NCI-H226 (cell line): ENCODE measurements at regions not wholly inside any gene's neighbourhood (a gene's known extent, or its start where the extent isn't known, plus 50 kb on each side); places are given as distances from the start of the nearest gene placed in this dataset.

Experiments
- DNase-seq: peaks from one replicate; pipeline ENCODE4 v3.0.0-alpha.2; 2015

DNA sequence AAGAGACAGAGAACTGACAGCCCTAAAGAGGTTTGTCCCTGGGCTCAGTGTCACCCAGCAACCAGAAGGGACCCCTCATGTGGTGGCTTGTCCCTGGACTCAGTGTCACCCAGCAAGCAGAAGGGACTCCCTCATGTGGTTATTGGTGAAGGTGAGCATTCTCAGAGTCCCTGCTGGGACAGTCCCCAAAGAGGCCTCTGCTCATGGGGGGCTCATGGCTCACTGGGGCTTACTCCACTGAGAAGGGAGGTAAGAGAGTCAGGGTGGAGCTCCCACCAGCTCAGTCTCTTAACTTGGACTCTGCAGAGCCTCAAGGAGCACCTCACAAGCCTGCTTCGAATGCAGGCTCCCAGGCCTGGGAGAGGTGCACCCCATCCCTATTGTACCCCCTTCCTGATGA lies 145.2 kb upstream of the COPS8 start:
- no peak for DNase-seq

DNA sequence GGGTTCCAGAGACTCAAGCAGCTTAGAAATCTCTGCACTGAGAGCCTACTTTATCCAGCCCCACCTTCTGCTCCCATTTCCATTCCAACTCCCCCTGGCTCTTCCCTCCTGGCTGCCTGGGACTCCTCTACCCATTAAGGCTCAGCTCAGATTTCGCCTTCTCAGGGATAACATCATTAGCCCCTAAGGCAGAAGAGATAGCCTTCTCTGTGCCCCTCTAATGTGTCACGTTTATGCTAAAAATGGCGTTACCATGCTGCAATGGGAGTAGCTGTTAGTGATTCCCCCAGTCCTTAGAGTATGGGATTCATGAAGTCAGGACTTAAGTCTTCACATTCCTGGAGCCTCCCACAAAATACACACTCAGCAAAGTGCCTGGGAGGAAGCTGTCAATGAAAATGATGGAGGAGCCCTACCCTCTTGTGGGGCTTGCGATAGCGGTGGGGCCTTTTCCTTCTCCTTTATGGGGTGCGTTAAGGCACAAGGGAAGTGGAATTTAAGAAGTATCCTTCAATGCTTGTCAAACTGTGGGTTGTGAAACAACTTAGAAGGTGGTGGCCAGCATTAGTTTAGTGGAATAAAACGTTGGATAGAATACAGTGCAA lies 144.7 kb upstream of the COPS8 start:
- no peak for DNase-seq

DNA sequence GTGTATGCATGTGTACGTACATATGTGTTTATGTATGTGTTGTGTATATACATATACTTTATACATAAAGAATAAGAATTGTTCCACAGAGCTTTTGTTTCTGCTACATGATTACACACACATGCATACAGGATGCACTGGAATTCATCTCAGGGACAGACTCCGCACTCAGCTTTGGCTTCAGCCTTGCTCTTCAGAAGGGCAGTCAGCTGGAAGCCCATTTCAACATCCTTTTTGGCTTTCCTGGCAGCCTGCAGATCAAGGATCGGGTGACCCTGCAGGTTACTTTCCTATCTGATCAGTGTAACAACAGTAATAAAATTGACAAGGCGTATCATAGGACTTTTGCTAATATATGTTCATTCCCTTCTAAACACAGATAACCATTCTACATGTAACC lies 144.1 kb upstream of the COPS8 start:
- DNase-seq, result no peak

DNA sequence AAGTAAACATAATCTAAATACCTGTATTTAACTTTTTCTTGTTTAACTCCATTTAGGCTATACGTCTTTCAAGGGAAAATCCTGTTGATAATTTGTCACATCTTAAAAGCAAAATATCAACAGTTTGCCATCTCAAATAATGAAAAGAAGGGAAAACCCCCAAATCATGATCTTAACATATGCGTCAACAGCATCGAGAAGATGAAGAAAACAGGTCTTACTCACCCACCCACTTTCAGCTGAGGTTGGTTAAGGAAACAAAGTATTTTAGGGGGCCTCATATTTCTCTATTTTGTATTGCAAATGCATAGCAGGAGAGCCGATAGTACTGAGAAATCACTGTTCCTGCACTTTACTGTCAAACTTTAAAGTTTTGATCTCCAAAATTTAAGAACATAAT lies 143.1 kb upstream of the COPS8 start:
- no peak for DNase-seq

DNA sequence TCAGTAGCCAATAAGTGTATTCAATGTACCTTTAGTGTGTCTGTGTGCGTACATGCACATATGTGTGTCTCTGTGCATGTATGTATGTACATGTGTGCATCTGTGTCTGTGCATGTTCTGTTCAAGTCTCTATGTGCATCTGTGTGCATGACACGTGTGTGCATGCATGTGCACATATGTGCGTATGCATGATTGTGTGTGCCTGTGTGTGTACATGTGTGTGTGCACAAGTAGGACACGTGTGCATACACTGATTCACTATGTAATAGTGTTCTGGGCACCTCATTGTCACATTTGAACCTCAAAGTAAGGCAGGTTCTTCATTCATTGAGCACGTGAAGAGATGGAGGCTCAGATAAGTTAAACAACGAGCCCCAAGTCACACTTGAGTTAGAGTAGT lies 142.6 kb upstream of the COPS8 start:
- no peak for DNase-seq

DNA sequence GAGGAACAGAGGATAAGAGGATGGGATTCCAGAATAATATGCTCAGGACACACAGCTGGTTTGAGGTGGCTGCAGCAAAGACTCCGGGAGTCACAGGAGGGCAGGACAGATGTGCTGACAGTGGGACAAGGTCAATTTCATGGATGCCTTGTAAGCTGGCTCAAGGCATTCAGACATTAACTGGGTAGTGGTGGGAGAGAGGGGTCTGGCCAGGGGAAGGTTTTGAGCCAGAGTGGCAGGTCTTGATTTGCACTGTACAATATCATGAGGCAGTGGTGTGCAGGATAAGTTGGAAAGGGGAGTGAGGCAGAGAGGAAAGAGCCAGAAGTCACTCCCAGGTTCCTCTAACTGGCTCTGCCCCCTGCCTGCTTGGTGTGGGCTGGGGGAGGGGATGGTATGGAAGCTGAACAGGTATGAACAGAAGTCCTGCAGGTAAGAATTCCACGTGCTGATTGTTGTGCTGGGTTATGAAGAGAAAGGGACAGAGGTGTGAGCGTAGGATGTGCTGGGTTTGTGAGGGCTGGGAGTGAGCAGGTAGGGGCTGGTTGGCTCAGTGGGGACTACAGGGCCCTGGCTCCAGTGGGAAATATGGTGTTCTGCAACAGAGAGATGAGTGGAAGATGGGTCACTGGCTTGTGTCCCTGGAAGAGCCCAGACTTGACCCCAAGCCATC lies 141.7 kb upstream of the COPS8 start:
- DNase-seq, result no peak

DNA sequence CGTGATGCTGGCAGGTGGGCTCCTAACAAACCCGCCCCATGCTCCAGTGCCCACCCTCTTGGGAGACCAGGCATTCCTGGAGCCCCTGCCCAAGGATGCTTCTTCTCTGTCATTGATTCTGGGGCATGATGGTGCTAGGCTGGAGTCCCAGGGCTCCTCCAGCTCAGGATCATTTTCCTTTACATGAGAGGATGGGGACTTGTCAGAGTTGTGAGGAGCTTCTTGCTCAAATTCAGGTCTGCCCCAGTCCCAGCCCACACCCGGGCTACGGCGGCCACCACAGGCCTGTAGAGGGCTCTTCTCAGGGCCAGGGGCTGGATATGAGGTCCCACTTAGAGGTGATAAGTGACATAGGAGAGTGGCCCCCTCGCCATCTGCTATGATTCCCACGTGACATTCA lies 141.1 kb upstream of the COPS8 start:
- no peak for DNase-seq

DNA sequence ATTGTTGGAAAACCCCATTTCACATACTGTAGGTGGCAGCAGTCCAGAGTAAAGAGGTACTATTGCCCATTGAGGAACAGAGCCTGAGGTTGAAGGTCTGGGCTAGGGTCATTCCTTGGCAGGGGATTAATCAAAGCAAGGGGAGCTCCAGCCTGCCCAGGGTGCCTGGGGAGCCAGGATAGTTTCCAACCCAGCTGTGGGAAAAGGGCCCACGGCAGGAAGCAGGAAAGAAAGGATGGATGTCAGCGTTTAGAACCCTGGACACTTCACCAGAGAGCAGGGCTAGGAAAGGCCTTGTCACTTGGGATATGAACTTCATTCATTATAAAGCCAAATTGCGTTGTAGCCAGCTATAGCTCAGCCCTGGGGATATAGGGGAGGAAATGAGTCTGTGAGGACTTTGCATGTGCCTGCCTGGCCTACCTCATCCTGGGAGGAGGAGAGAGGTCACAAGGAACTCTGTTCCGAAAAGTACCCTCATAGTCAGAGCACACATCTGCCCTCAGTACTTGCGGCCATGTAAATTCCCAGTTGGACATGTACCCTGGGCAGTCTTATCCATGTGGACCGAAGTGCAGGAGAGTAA lies 140.2 kb upstream of the COPS8 start:
- no peak for DNase-seq

DNA sequence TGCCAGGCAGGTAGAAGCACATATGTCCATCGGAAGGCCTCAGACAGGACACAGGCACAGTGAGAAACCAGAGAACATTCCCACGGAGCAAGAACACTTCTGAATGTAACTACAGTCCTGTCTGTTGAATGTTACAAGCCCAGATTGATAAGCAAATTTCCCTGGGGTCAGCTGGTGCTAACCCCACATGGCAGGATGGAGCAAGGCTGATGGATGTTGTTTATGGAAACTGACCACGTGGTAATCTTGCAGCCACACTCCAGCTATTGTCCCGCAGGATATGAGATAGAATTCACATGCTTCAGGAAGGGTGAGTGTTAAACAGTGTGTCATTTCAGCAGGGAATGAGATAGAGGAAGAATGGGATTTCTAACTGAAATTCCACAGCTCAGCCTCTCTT lies 138.8 kb upstream of the COPS8 start:
- DNase-seq, result no peak

DNA sequence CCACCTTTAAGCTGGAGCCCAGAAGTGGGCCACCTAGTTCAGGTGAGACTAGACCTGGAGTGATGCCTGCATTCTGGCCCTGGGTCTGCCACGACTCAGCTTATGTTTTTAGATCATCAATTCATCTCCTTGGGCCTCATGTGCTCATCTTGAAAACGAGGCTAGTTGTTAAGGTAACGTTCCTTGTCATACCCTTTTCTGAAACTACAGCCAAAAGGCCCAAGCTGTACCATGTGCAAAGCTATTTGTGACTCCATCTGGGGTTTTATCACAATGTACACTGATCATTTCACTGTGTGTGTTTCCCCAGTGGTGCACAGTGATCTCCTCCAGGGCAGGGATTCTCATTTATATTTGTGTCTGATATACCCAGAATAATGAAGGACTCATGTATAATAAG lies 138.4 kb upstream of the COPS8 start:
- no peak for DNase-seq

DNA sequence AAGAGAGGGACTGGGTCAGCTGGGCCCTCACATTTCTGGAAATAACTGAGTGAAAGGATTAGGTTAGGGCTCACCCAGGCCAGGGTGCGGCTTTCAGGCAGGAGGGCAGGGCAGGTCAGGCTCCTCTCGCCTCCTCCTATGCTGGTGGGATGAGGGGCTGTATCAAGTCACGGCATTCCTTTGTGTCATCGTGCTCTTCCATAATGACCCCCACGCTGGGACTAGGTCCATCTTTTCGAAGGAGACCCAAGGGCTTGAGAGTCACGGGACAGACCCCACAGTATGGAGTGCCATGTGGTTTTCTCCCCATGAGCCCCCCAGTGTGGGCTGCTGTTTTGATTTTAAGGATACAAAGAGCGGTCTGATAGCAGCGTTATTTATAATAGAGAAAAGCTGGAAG lies 137.8 kb upstream of the COPS8 start:
- no peak for DNase-seq

DNA sequence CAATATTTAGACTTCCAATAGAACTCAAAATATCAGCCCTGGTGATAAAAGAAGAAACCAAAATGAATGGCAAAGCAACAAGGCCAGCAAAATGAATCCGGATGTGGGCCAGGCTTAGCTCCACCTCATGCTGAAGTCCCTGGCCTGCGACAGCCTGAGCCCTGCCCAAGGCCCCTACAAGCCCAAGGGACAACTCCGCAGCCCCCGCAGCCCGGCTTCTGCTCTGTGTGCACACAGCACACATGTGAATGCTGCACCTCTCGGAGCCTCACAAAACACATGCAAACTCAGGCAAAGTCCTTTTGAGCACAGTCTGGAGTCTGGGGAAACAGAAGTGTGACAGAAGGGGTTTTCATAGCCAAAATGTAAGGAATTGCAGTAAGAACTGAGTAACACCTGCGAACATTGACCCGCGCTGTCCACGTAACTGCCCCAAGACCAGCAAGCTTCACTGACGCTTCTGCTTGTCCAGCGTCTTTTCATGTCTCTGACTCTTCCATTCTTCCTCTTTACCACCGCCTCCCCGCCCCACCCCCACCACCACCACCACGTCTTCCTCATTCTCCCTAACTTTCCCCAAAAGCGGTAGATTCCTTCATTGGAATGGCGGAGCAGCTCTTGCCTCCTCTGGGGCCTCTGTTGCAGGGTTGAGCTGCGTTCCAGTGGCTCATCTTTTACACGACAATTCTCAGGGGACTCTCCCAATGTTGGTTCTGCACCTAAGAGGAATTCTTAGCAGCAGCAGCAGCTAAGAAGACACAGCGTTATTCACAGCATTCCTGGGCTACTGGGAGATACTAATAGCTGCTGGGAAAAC lies 136.4 kb upstream of the COPS8 start:
- no peak for DNase-seq

DNA sequence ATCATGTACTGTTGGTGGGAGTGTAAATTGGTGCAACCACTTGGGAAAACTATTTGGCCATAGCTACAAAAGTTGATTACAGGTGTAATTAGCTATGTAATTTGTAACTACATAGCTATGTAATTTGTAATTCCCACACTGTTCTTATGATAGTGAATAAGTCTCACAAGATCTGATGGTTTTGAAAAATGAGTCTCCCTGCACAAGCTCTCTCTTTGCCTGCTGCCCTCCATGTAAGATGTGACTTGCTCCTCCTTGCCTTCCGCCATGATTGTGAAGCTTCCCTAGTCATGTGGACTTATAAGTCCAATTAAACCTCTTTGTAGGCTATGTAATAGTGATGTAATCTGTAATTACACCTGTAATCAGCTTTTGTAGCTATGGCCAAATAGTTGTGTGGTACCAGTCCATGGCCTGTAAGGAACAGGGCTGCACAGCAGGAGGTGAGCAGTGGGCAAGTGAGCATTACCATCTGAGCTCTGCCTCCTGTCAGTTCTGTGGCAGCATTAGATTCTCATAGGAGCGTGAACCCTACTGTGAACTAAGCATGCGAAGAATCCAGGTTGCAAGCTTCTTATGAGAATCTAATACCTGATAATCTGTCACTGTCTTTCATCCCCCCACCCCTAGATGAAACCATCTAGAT lies 133.7 kb upstream of the COPS8 start:
- no peak for DNase-seq

DNA sequence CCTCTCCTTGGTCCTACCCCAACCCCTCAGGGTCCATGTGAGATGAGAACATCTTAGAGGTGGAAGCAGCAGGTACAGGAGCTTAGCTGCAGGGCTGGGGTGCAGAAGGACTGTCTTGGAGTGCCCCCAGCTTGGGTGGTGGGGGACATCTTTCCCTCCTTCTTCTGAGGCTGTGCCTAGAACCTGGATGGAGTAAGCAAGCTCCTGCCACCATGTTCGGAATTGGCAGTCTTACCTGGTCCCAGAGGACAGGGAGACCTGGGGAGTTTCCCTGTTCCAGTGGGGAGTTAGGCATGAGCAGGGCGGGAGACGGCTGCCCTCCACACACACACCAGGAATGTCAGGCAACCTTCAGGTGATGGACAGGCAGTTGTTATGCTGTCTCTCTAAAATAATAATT lies 131.0 kb upstream of the COPS8 start:
- DNase-seq, result no peak

DNA sequence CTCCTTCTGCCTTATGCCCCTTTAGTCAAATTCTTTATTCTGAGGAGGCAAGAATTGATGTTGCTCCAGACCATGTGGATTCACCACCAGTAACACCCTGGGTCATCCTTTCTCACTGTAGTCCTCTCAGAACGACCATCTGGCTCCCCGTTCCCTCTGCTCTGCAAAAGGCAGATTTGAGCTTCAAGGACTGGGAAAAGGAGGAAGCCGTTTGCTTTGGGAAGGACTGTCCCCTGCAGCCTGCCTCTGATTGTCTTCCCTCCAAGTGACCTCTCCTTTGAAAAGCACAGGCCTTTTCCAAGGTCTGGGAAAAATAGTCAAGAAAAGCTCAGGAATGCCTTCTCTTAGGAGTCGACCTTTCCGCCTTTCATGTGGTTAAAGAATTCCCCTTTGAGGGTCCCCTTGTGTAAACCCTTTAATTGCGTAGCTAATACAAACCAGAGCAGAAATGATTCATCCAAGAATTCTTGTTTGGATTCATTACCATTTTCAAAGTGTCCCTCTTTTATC lies 130.1 kb upstream of the COPS8 start:
- no peak for DNase-seq

DNA sequence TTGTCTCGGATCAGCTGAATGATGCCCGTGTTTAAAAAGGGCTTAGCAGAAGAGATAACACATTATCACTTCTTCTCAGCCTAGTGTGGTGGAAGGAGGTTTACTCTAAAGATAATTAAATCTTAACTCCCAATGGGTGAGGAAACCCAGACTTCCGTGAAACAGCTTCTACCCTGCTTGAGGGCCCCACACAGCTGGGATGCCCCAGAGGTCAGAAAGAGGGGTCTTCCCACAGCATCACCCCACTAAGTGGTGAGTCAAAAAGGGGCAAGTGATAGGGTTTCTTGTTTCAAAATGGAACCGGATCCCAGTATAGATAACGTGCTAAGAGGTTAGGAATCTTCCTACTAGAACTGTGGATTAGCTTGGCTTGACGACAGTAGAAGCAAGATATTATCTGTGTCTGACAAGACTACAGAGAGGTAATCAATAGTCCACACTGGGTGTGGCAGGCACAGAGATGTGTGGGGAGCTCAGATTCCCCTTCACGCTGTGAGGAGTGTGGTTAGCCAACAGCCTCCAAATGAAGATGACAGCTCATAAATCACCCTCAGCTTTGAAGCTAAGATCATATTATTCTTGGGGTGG lies 129.6 kb upstream of the COPS8 start:
- no peak for DNase-seq

DNA sequence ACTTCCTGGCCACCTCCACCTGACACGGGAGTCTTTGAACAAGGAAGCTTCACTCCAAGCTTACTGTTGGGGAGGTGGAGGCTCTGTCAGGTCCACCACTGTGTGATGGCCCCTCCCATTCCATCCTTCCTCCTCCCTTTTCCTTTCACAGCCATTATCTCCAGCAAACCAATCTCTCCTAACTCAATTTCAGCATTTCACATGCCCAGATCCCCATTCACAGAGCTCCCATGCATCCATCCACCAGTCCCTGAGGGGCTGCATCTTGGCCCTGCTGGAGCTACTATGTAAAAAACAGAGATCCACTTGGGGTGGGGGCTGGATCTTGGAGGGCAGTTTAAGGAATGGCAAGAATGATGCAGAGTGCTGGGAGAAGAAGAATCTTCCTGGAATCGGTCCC lies 129.0 kb upstream of the COPS8 start:
- DNase-seq, result no peak

DNA sequence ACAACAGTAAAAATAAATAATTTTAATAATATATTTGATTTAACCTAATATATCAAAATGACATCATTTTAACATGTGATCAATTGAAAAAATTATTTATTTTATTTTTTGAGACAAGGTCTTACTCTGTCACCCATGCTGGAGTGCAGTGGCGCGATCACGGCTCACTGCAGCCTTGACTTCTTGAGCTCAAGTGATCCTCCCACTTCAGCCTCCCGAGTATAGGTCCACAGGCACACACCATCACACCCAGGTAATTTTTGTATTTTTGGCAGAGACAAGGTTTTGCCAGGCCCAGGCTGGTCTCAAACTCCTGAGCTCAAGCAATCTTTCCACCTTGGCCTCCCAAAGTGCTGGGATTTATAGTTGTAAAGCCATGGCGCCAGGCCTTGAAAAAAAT lies 126.7 kb upstream of the COPS8 start:
- DNase-seq, result no peak

DNA sequence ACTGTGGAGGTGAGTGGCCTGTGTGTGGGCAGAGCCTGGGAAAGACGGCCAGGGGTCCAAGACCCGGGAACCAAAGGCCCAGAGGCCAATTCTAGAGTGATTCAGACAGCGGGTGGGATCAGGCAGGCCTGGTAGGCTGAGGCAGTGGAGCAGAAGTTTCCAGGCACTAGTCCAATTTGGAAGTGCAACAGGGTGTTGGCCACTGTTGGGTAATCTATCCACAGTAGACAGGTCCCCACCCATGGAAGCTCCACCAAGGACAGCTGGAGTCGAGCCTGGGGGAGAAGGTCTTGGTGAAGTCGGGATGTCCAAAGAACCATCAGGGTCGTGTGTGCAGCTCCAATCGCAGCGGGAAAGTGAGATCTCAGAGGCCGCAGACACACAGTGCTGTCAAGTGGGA lies 125.8 kb upstream of the COPS8 start:
- no peak for DNase-seq

DNA sequence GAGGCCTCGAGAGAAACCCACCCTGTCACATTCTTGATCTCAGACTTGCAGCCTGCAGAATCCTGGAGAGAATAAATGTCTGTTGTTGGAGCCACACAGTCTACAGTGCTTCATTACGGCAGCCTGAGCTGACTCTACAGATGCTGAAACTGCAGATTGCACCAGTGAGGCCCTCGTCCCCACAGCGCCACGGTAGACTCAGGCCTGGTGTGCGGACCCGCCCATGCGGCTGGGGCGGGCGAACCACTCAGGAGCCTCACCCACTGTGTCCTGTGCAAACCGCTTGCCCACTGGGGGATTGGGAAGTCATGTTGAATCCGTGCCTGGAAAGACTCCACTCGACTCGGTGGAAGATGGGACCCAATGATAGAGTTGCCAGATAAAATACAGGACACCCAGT lies 125.2 kb upstream of the COPS8 start:
- DNase-seq, result no peak

DNA sequence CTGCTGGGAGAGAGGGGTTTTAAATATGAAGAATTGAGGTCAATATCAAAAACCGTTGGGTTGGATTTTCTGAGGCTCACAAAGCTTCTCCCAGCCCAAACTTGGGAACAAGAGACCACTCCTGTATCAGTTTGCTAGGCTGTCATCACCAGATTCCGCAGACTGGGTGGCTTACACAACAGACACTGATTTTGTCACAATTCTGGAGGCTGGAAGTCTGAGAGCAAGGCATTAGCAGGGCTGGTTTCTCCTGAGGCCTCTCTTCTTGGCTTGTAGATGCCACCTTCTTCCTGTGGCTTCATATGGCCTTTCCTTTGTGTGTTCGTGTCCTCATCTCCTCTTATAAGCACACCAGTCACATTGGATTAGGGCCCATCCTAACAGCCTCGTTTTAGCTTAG lies 122.9 kb upstream of the COPS8 start:
- DNase-seq, result no peak

DNA sequence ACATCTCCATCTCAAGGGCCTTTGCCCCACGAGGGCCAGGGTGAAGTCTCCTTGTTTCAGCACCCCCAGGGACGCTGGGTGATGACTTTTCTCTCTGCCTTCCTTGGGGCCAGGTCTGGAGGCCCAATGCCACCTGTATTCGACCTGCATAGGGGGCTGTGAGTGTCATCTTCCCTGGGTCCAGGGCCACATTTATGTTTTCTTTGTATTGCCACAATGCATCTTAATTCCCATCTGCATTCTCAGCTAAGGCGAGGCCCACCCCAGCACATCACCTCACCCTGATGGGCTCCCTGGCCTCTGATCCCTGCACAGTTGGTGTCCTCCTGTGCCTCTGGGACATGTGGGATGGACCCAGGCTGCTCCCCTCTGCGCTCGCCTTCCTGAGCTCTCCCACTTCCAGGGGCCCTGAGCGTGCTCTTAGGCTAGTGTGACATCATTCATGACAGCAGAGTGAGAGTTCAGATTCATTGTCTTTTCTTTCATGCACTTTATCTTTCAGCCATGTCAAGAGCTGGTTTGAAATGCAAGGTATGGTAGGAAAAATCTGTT lies 122.0 kb upstream of the COPS8 start:
- DNase-seq, result no peak

DNA sequence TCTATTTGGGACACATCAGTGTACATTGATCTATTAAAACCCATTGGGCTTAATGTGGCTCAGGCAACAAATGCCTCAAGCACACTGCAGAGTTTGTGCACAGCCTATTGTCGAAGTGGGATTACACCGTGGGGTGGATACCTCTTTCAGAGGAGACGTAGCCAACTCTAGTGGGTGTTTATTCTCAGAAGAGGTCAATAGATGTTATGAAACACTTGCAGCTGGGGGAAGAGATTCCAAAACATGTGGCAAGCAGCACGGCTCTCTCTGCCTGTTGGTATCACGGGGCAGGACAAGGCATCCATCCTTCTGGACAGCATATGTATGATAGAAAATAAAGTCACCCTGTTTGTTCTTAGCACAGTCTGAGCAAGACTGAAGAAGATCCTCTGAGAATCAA lies 121.4 kb upstream of the COPS8 start:
- no peak for DNase-seq
